ENCODE measurements at regions not wholly inside any gene's neighbourhood (a gene's known extent, or its start where the extent isn't known, plus 50 kb on each side); places are given as distances from the start of the nearest gene placed in this dataset.

- H3K27me3 ChIP-seq (ENCODE audit: control insufficient read depth, insufficient read depth, low read length): no peaks in the 10 kb centered on the region
- H3K9ac ChIP-seq (ENCODE audit: low read depth, low read length): no peak overlapping the region
- peaks cover 8% of the 10 kb centered on the region for H3K4me1 ChIP-seq (ENCODE audit: control insufficient read depth, insufficient read depth, low read length)
- no peak overlapping the region for H3K4me3 ChIP-seq (ENCODE audit: low read length)
- H3K36me3 ChIP-seq (ENCODE audit: insufficient read depth, low read length): no peaks in the 10 kb centered on the region
- no peaks in the 10 kb centered on the region for H3K9me3 ChIP-seq (replicated peaks; ENCODE audit: low read length)
- no peak overlapping the region for H3K4me2 ChIP-seq (ENCODE audit: low read length)
Observed at GRCh38 chr5:107254902-107255234, 415.9 kb downstream of the EFNA5 start.

- no peaks in the 10 kb centered on the region for H3K36me3 ChIP-seq (ENCODE audit: insufficient read depth, low read length)
- no peak overlapping the region for H3K9ac ChIP-seq (ENCODE audit: low read depth, low read length)
- H3K4me3 ChIP-seq (ENCODE audit: low read length): no peak overlapping the region
- no peak overlapping the region for H3K4me2 ChIP-seq (ENCODE audit: low read length)
- peaks cover 8% of the 10 kb centered on the region for H3K4me1 ChIP-seq (ENCODE audit: control insufficient read depth, insufficient read depth, low read length)
- H3K9me3 ChIP-seq (replicated peaks; ENCODE audit: low read length): no peaks in the 10 kb centered on the region
- no peaks in the 10 kb centered on the region for H3K27me3 ChIP-seq (ENCODE audit: control insufficient read depth, insufficient read depth, low read length)
Observed at GRCh38 chr5:107254214-107254901, 416.4 kb downstream of the EFNA5 start.

- Histone ChIP-seq H3K9me3 (replicated peaks; ENCODE audit: low read length) (no peaks in the 10 kb centered on the region), H3K36me3 (ENCODE audit: insufficient read depth, low read length) (no peaks in the 10 kb centered on the region), H3K4me1 (ENCODE audit: control insufficient read depth, insufficient read depth, low read length) (peaks cover 8% of the 10 kb centered on the region), H3K4me2 (ENCODE audit: low read length) (no peak overlapping the region), H3K27me3 (ENCODE audit: control insufficient read depth, insufficient read depth, low read length) (no peaks in the 10 kb centered on the region), H3K9ac (ENCODE audit: low read depth, low read length) (no peak overlapping the region), H3K4me3 (ENCODE audit: low read length) (no peak overlapping the region)
Observed at GRCh38 chr5:107253246-107253645, 417.5 kb downstream of the EFNA5 start.

- Histone ChIP-seq H3K9me3 (replicated peaks; ENCODE audit: low read length) (no peaks in the 10 kb centered on the region), H3K4me1 (ENCODE audit: control insufficient read depth, insufficient read depth, low read length) (peaks cover 5% of the 10 kb centered on the region), H3K9ac (ENCODE audit: low read depth, low read length) (no peak overlapping the region), H3K27me3 (ENCODE audit: control insufficient read depth, insufficient read depth, low read length) (no peaks in the 10 kb centered on the region), H3K36me3 (ENCODE audit: insufficient read depth, low read length) (no peaks in the 10 kb centered on the region), H3K4me3 (ENCODE audit: low read length) (no peak overlapping the region), H3K4me2 (ENCODE audit: low read length) (no peak overlapping the region)
Observed at GRCh38 chr5:107251151-107251550, 419.6 kb downstream of the EFNA5 start.

- no peak overlapping the region for H3K4me2 ChIP-seq (ENCODE audit: low read length)
- H3K4me1 ChIP-seq (ENCODE audit: control insufficient read depth, insufficient read depth, low read length): no peaks in the 10 kb centered on the region
- no peaks in the 10 kb centered on the region for H3K36me3 ChIP-seq (ENCODE audit: insufficient read depth, low read length)
Observed at GRCh38 chr5:107248066-107248695, 422.6 kb downstream of the EFNA5 start.

GRCh38 chr5:107247427-107247826 is 423.3 kb downstream of the EFNA5 start:
- H3K9ac ChIP-seq (ENCODE audit: low read depth, low read length): no peak overlapping the region
- H3K4me3 ChIP-seq (ENCODE audit: low read length): no peak overlapping the region
- H3K9me3 ChIP-seq (replicated peaks; ENCODE audit: low read length): no peaks in the 10 kb centered on the region
- no peaks in the 10 kb centered on the region for H3K27me3 ChIP-seq (ENCODE audit: control insufficient read depth, insufficient read depth, low read length)
- no peak overlapping the region for H3K4me2 ChIP-seq (ENCODE audit: low read length)
- no peaks in the 10 kb centered on the region for H3K4me1 ChIP-seq (ENCODE audit: control insufficient read depth, insufficient read depth, low read length)
- H3K36me3 ChIP-seq (ENCODE audit: insufficient read depth, low read length): no peaks in the 10 kb centered on the region

More at GRCh38 chr5:107248066-107248695, 422.6 kb downstream of the EFNA5 start:
- H3K27me3 ChIP-seq (ENCODE audit: control insufficient read depth, insufficient read depth, low read length): no peaks in the 10 kb centered on the region
- H3K4me3 ChIP-seq (ENCODE audit: low read length): no peak overlapping the region
- no peaks in the 10 kb centered on the region for H3K9me3 ChIP-seq (replicated peaks; ENCODE audit: low read length)
- no peak overlapping the region for H3K9ac ChIP-seq (ENCODE audit: low read depth, low read length)

- no peak overlapping the region for H3K4me2 ChIP-seq (ENCODE audit: low read length)
Observed at GRCh38 chr5:107243220-107243579, 427.5 kb downstream of the EFNA5 start.

GRCh38 chr5:107242411-107243219 is 428.1 kb downstream of the EFNA5 start:
- Histone ChIP-seq H3K9me3 (replicated peaks; ENCODE audit: low read length) (no peaks in the 10 kb centered on the region), H3K4me1 (ENCODE audit: control insufficient read depth, insufficient read depth, low read length) (no peaks in the 10 kb centered on the region), H3K4me3 (ENCODE audit: low read length) (no peak overlapping the region), H3K27me3 (ENCODE audit: control insufficient read depth, insufficient read depth, low read length) (no peaks in the 10 kb centered on the region), H3K9ac (ENCODE audit: low read depth, low read length) (no peak overlapping the region), H3K36me3 (ENCODE audit: insufficient read depth, low read length) (no peaks in the 10 kb centered on the region), H3K4me2 (ENCODE audit: low read length) (no peak overlapping the region)

More at GRCh38 chr5:107243220-107243579, 427.5 kb downstream of the EFNA5 start:
- H3K4me1 ChIP-seq (ENCODE audit: control insufficient read depth, insufficient read depth, low read length): no peaks in the 10 kb centered on the region
- H3K36me3 ChIP-seq (ENCODE audit: insufficient read depth, low read length): no peaks in the 10 kb centered on the region
- no peak overlapping the region for H3K4me3 ChIP-seq (ENCODE audit: low read length)
- H3K27me3 ChIP-seq (ENCODE audit: control insufficient read depth, insufficient read depth, low read length): no peaks in the 10 kb centered on the region
- H3K9me3 ChIP-seq (replicated peaks; ENCODE audit: low read length): no peaks in the 10 kb centered on the region
- no peak overlapping the region for H3K9ac ChIP-seq (ENCODE audit: low read depth, low read length)

GRCh38 chr5:107241841-107242240 is 428.9 kb downstream of the EFNA5 start:
- no peaks in the 10 kb centered on the region for H3K4me1 ChIP-seq (ENCODE audit: control insufficient read depth, insufficient read depth, low read length)
- H3K36me3 ChIP-seq (ENCODE audit: insufficient read depth, low read length): no peaks in the 10 kb centered on the region
- no peaks in the 10 kb centered on the region for H3K27me3 ChIP-seq (ENCODE audit: control insufficient read depth, insufficient read depth, low read length)
- no peak overlapping the region for H3K4me2 ChIP-seq (ENCODE audit: low read length)
- no peaks in the 10 kb centered on the region for H3K9me3 ChIP-seq (replicated peaks; ENCODE audit: low read length)
- no peak overlapping the region for H3K9ac ChIP-seq (ENCODE audit: low read depth, low read length)
- H3K4me3 ChIP-seq (ENCODE audit: low read length): no peak overlapping the region

- H3K4me3 ChIP-seq (ENCODE audit: low read length): no peak overlapping the region
- H3K4me1 ChIP-seq (ENCODE audit: control insufficient read depth, insufficient read depth, low read length): no peaks in the 10 kb centered on the region
- H3K4me2 ChIP-seq (ENCODE audit: low read length): no peak overlapping the region
- no peaks in the 10 kb centered on the region for H3K9me3 ChIP-seq (replicated peaks; ENCODE audit: low read length)
- no peaks in the 10 kb centered on the region for H3K27me3 ChIP-seq (ENCODE audit: control insufficient read depth, insufficient read depth, low read length)
- H3K9ac ChIP-seq (ENCODE audit: low read depth, low read length): no peak overlapping the region
- H3K36me3 ChIP-seq (ENCODE audit: insufficient read depth, low read length): no peaks in the 10 kb centered on the region
Observed at GRCh38 chr5:107235167-107235566, 435.6 kb downstream of the EFNA5 start.

GRCh38 chr5:107232788-107233187 is 437.9 kb downstream of the EFNA5 start:
- no peaks in the 10 kb centered on the region for H3K4me1 ChIP-seq (ENCODE audit: control insufficient read depth, insufficient read depth, low read length)
- no peak overlapping the region for H3K4me2 ChIP-seq (ENCODE audit: low read length)
- no peaks in the 10 kb centered on the region for H3K9me3 ChIP-seq (replicated peaks; ENCODE audit: low read length)
- H3K36me3 ChIP-seq (ENCODE audit: insufficient read depth, low read length): no peaks in the 10 kb centered on the region
- no peaks in the 10 kb centered on the region for H3K27me3 ChIP-seq (ENCODE audit: control insufficient read depth, insufficient read depth, low read length)
- H3K9ac ChIP-seq (ENCODE audit: low read depth, low read length): no peak overlapping the region
- no peak overlapping the region for H3K4me3 ChIP-seq (ENCODE audit: low read length)

Measured in skeletal muscle satellite cell (primary cell).